D721Med (cell line): ENCODE measurements at regions not wholly inside any gene's neighbourhood (a gene's known extent, or its start where the extent isn't known, plus 50 kb on each side); places are given as distances from the start of the nearest gene placed in this dataset.

ENCODE experiments used
- DNase-seq: peaks from one replicate; pipeline ENCODE4 v3.0.0; 2011; ENCODE audit warnings: low spot score; ENCODE audit not compliant: insufficient read length
- FAIRE-seq: peaks from 2 replicates; lab custom pipeline; 2011; peaks lifted over from hg19 to GRCh38; lab: Jason Lieb, UNC
- CTCF ChIP-seq: IDR thresholded peaks from 2 replicates; pipeline ENCODE4 v1.5.1; 2012; ENCODE audit warnings: mild to moderate bottlenecking, control low read depth; ENCODE audit not compliant: insufficient read depth; ENCODE audit errors: missing control alignments

- TF ChIP-seq CTCF: no peak
- FAIRE-seq (no peak), DNase-seq (no peak)
Measured at GRCh38 chr5:74375271-74375670, 265.3 kb downstream of the ENC1 start.

GRCh38 chr5:74374656-74375055, 265.9 kb downstream of the ENC1 start:
- no peak for DNase-seq
- no peak for FAIRE-seq
- TF ChIP-seq CTCF: no peak

GRCh38 chr5:74373076-74373475, 267.5 kb downstream of the ENC1 start:
- DNase-seq (no peak), FAIRE-seq (no peak)
- TF ChIP-seq CTCF: no peak

GRCh38 chr5:74372502-74373064, 267.9 kb downstream of the ENC1 start:
- no peak for TF ChIP-seq CTCF
- FAIRE-seq (no peak), DNase-seq (no peak)

GRCh38 chr5:74372051-74372450, 268.5 kb downstream of the ENC1 start:
- no peak for DNase-seq
- no peak for TF ChIP-seq CTCF
- no peak for FAIRE-seq

- no peak for TF ChIP-seq CTCF
- FAIRE-seq: no peak
- DNase-seq: no peak
Measured at GRCh38 chr5:74371621-74372020, 268.9 kb downstream of the ENC1 start.

- no peak for TF ChIP-seq CTCF
- DNase-seq (no peak), FAIRE-seq (no peak)
Measured at GRCh38 chr5:74370168-74370567, 270.4 kb downstream of the ENC1 start.
